Tibial nerve (tissue), 4 donors: ENCODE measurements at regions not wholly inside any gene's neighbourhood (a gene's known extent, or its start where the extent isn't known, plus 50 kb on each side); places are given as distances from the start of the nearest gene placed in this dataset. TPM values are rescaled to one million over a fixed set of nuclear protein-coding genes. Genes with fewer than 3 reads are reported as not detected.

Experiments used
- DNase-seq, 2 donors: peaks; one replicate each; pipeline ENCODE4 v3.0.0-alpha.2; 2019; ENCODE audit warnings: low spot score in 2 of 2
- H3K27ac ChIP-seq, 4 donors: fragments of 200-600 bp; sonication (generic) in 3 of 4; one replicate each; pipeline ENCODE4 v1.5.1; 2017 to 2019; ENCODE audit warnings: mild to moderate bottlenecking in 1 of 4
- H3K27me3 ChIP-seq, 2 donors: fragments of 200-600 bp; sonication (generic) in 1 of 2; one replicate each; pipeline versions ENCODE4 v1.5.1 to v1.6.0; 2017 to 2019
- H3K36me3 ChIP-seq, 3 donors: fragments of 200-600 bp; sonication (generic); one replicate each; pipeline ENCODE4 v1.5.1; 2018 to 2019
- H3K4me1 ChIP-seq, 4 donors: fragments of 200-600 bp; sonication (generic) in 3 of 4; one replicate each; pipeline ENCODE4 v1.5.1; 2017 to 2019
- H3K4me3 ChIP-seq, 4 donors: fragments of 200-600 bp; sonication (generic) in 3 of 4; one replicate each; pipeline ENCODE4 v1.5.1; 2017 to 2019; ENCODE audit warnings: mild to moderate bottlenecking in 1 of 4, moderate library complexity in 1 of 4
- H3K9me3 ChIP-seq, 4 donors: fragments of 200-600 bp; sonication (generic) in 3 of 4; one replicate each; pipeline ENCODE4 v1.5.1; 2017 to 2019
- EP300 ChIP-seq, 2 donors: sonication (generic); formaldehyde crosslinking; IDR thresholded peaks; one replicate each; pipeline ENCODE4 v1.6.1; 2017; ENCODE audit warnings: antibody characterized with exemption in 2 of 2, mild to moderate bottlenecking in 1 of 2
- POLR2A ChIP-seq, 2 donors: fragments of 450-650 bp; IDR thresholded peaks; one replicate each; pipeline ENCODE4 v1.6.1; 2017; ENCODE audit warnings: antibody characterized with exemption in 2 of 2, mild to moderate bottlenecking in 2 of 2, moderate library complexity in 2 of 2
- WGBS, 2 donors: methylation state at CpG; one replicate each; pipeline ENCODE4 v1.1.5; 2018; 5-methylcytosine and 5-hydroxymethylcytosine counted together
- small RNA-seq: library from RNA; depleted of rRNA; stranded (forward); fragments of <200 nt; gene quantifications from one replicate; pipeline ENCODE3, GENCODE V24; 2016
- TF ChIP-seq, protein P1 (sequence below), 5 experiments: fragments of 200-600 bp in 3 of 5; fragments of 450-650 bp in 2 of 5; sonication (generic) in 3 of 5; IDR thresholded peaks; one replicate each; pipeline ENCODE4 v1.5.1; 2016 to 2019; ENCODE audit warnings: antibody characterized with exemption in 5 of 5, mild to moderate bottlenecking in 3 of 5, moderate library complexity in 2 of 5

DNA sequence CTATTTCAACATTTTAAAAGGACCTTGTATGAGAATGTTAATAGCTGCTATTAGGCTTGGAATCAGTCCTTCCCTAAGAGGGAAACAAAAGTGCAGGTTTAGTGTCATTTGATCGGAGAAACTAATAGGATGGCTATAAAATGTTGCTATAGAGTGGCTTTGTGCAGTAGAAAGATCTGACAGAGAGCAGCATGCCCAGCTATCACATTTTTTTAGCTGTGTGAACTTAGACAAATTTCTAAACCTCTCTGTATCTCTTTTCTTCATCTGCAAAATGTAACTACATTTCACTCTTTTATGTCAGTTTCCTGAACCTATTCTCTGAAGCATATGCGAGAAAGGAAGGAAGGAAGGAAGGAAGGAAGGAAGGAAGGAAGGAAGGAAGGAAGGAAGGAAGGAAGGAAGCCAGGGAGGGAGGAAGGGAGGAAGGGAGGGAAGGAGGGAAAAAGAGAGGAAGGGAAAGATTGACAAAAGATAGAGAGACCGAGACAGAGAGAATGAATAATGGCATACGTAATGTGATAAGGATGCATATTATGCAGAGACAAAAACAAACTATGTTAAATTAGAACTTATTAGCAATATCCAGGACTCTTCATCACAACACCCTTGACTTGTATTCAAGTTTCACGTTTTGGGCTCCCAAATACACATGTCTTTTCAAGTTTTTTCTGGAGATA is 52.6 kb upstream of the CDH8 start:
- H3K27me3 ChIP-seq = no peaks in the 10 kb centered on the region
- 65 to 68% methylated on average over 5 of the region's 5 CpGs for WGBS, 2 donors
- TF ChIP-seq EP300 (IDR thresholded peaks at IDR 0.05) = no peak
- no peak for TF ChIP-seq POLR2A (IDR thresholded peaks at IDR 0.05)
- TF ChIP-seq, protein P1, sequence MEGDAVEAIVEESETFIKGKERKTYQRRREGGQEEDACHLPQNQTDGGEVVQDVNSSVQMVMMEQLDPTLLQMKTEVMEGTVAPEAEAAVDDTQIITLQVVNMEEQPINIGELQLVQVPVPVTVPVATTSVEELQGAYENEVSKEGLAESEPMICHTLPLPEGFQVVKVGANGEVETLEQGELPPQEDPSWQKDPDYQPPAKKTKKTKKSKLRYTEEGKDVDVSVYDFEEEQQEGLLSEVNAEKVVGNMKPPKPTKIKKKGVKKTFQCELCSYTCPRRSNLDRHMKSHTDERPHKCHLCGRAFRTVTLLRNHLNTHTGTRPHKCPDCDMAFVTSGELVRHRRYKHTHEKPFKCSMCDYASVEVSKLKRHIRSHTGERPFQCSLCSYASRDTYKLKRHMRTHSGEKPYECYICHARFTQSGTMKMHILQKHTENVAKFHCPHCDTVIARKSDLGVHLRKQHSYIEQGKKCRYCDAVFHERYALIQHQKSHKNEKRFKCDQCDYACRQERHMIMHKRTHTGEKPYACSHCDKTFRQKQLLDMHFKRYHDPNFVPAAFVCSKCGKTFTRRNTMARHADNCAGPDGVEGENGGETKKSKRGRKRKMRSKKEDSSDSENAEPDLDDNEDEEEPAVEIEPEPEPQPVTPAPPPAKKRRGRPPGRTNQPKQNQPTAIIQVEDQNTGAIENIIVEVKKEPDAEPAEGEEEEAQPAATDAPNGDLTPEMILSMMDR (IDR thresholded peaks at IDR 0.05) = no peak
- no peak overlapping the region for H3K27ac ChIP-seq
- DNase-seq = no peak
- no peaks in the 10 kb centered on the region for H3K9me3 ChIP-seq
- no peaks in the 10 kb centered on the region for H3K4me1 ChIP-seq
- no peaks in the 10 kb centered on the region for H3K36me3 ChIP-seq
- no peak overlapping the region for H3K4me3 ChIP-seq

Small RNA genes in the stretch of these regions (small RNA-seq; reads per million reads assigned to genes)
- gene AC009101.1 (not detected), gene AC009161.2 (not detected), gene AC018846.1 (not detected), gene AC138305.3 (not detected), gene RNU6-21P (not detected)
